C4-2B (cell line): ENCODE measurements at regions not wholly inside any gene's neighbourhood (a gene's known extent, or its start where the extent isn't known, plus 50 kb on each side); places are given as distances from the start of the nearest gene placed in this dataset.

Source experiments
- CTCF ChIP-seq: fragments of 450-650 bp; conservative IDR thresholded peaks from 2 replicates; pipeline ENCODE4 v1.5.1; 2017; ENCODE audit warnings: mild to moderate bottlenecking
- ZFX ChIP-seq: fragments of 450-650 bp; IDR thresholded peaks from 2 replicates; pipeline ENCODE4 v1.6.1; 2017

GRCh38 chr1:226492426-226493137 lies 56.0 kb upstream of the STUM start:
- TF ChIP-seq CTCF, result no peak
- TF ChIP-seq ZFX, result no peak
